ENCODE measurements at regions not wholly inside any gene's neighbourhood (a gene's known extent, or its start where the extent isn't known, plus 50 kb on each side); places are given as distances from the start of the nearest gene placed in this dataset.

GRCh38 chr10:77710759-77711682 is 73.4 kb upstream of the KCNMA1 start:
- DNase-seq = peak; percentile 66 to 87 (median 85)

- no peak for DNase-seq
Measured at GRCh38 chr10:77710081-77710551, 72.5 kb upstream of the KCNMA1 start.

- no peak for DNase-seq
Measured at GRCh38 chr10:77707570-77707969, 70.0 kb upstream of the KCNMA1 start.

GRCh38 chr10:77702166-77702565 is 64.6 kb upstream of the KCNMA1 start:
- DNase-seq = peak in 1 of 4 experiments; percentile 14

GRCh38 chr10:77700086-77700485 is 62.5 kb upstream of the KCNMA1 start:
- DNase-seq = no peak

GRCh38 chr10:77699080-77699645 is 61.6 kb upstream of the KCNMA1 start:
- peak in 1 of 4 experiments; percentile 14 for DNase-seq

GRCh38 chr10:77698267-77698931 is 60.8 kb upstream of the KCNMA1 start:
- DNase-seq = peak in 2 of 4 experiments; percentile 51 to 57

GRCh38 chr10:77696584-77696983 is 59.0 kb upstream of the KCNMA1 start:
- no peak for DNase-seq

- no peak for DNase-seq
Measured at GRCh38 chr10:77695186-77695585, 57.6 kb upstream of the KCNMA1 start.

GRCh38 chr10:77692782-77693181 is 55.2 kb upstream of the KCNMA1 start:
- DNase-seq = no peak

- DNase-seq = no peak
Measured at GRCh38 chr10:77689339-77689738, 51.7 kb upstream of the KCNMA1 start.

- no peak for DNase-seq
Measured at GRCh38 chr10:77687621-77688020, 50.0 kb upstream of the KCNMA1 start.
